Activated CD8-positive, alpha-beta T cell treated with anti-CD3 and anti-CD28 coated beads for 36 hours (primary cell): ENCODE measurements at regions not wholly inside any gene's neighbourhood (a gene's known extent, or its start where the extent isn't known, plus 50 kb on each side); places are given as distances from the start of the nearest gene placed in this dataset.

Experiments
- ATAC-seq: fragments of 200-7000 bp; cut with Tn5 transposase; one replicate; pipeline ENCODE4 v1.10.0; 2021; ENCODE audit warnings: mild to moderate bottlenecking, moderate library complexity
- CTCF ChIA-PET: fragments of 350-600 bp; sonication (Branson Sonifier 250); formaldehyde crosslinking; loops from one replicate; lab custom pipeline; 2021; ENCODE audit warnings: antibody characterized with exemption; lab: Charles Lee
- POLR2A ChIA-PET: fragments of 350-600 bp; sonication (Branson Sonifier 250); formaldehyde crosslinking; loops from one replicate; lab custom pipeline; 2021; ENCODE audit warnings: antibody characterized with exemption; lab: Charles Lee
- DNase-seq: peaks from one replicate; pipeline ENCODE4 v3.0.0-alpha.2; 2020
- H3K27ac Mint-ChIP-seq: one replicate; pipeline ENCODE4 v1.8.0; 2021; ENCODE audit warnings: mild to moderate bottlenecking, mixed read lengths
- H3K27me3 Mint-ChIP-seq: one replicate; pipeline ENCODE4 v1.8.0; 2021; ENCODE audit warnings: mixed read lengths
- H3K36me3 Mint-ChIP-seq: one replicate; pipeline ENCODE4 v1.8.0; 2021; ENCODE audit warnings: low read depth, mixed read lengths
- H3K4me1 Mint-ChIP-seq: one replicate; pipeline ENCODE4 v1.8.0; 2021; ENCODE audit warnings: low read depth, mixed read lengths
- H3K4me3 Mint-ChIP-seq: one replicate; pipeline ENCODE4 v1.8.0; 2021; ENCODE audit warnings: mild to moderate bottlenecking, moderate library complexity, mixed read lengths
- H3K9me3 Mint-ChIP-seq: one replicate; pipeline ENCODE4 v1.8.0; 2021; ENCODE audit warnings: mixed read lengths
- intact Hi-C: fragments of 100-400 bp; cut with micrococcal nuclease; formaldehyde crosslinking; loops from one replicate; pipeline ENCODE4 v1.10.0; 2022
- TF ChIP-seq, protein P1 (sequence below): fragments of 200-600 bp; IDR thresholded peaks from one replicate; pipeline ENCODE4 v1.8.0; 2022; ENCODE audit warnings: antibody characterized with exemption, mild to moderate bottlenecking

DNA sequence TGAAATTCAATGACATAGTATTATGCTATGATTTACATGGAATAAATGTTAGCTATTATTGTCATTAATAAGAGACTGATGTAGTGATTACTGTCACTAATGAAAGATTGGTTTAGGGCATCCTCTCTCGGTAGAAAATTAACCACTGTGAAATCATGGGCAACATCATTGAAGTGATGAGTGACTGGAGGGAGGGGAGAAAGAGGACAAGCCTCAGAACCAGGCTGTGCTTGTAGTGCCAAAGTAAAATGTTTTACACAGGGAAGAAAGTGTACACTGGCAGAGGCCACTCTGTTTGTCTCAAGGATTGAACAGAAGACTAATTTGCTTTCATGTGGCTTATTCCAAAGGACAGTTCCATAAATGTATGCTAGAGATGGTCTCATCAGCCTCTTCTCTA is 456.2 kb upstream of the TCF4 start:
- ChIA-PET CTCF (no interaction called here), POLR2A (no interaction called here)
- Mint-ChIP-seq H3K27me3 (no peaks in the 10 kb centered on the region), H3K27ac (no peak overlapping the region), H3K36me3 (no peaks in the 10 kb centered on the region), H3K9me3 (peaks cover 8% of the 10 kb centered on the region), H3K4me1 (no peaks in the 10 kb centered on the region), H3K4me3 (no peak overlapping the region)
- TF ChIP-seq, protein P1, sequence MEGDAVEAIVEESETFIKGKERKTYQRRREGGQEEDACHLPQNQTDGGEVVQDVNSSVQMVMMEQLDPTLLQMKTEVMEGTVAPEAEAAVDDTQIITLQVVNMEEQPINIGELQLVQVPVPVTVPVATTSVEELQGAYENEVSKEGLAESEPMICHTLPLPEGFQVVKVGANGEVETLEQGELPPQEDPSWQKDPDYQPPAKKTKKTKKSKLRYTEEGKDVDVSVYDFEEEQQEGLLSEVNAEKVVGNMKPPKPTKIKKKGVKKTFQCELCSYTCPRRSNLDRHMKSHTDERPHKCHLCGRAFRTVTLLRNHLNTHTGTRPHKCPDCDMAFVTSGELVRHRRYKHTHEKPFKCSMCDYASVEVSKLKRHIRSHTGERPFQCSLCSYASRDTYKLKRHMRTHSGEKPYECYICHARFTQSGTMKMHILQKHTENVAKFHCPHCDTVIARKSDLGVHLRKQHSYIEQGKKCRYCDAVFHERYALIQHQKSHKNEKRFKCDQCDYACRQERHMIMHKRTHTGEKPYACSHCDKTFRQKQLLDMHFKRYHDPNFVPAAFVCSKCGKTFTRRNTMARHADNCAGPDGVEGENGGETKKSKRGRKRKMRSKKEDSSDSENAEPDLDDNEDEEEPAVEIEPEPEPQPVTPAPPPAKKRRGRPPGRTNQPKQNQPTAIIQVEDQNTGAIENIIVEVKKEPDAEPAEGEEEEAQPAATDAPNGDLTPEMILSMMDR: no peak
- no peak for DNase-seq
- ATAC-seq: no peak
- intact Hi-C loops: no loop called here

DNA sequence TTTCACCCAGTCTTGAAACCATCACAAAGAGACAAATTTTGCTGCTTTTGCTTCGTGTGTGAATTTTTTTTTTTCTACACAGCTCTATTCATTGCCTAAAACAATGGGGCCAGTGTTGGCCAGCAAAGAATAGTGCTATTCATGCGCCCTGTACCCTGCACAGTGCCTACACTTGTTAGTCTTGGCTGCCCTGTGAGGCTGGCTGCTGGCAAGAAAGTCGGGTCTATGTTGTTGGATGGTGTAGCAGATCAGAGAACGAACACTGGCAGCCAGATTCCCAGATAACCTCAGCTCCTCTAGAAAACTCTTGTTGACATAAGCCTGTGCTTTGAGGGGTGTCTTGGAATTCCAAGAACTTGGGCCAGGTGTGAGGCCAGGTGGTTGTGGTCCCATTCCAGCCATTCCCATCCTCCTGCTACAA is 455.7 kb upstream of the TCF4 start:
- H3K27me3 Mint-ChIP-seq: no peaks in the 10 kb centered on the region
- H3K4me1 Mint-ChIP-seq: no peaks in the 10 kb centered on the region
- POLR2A ChIA-PET: no interaction called here
- intact Hi-C loops: no loop called here
- DNase-seq (no peak), ATAC-seq (no peak)
- no peak overlapping the region for H3K27ac Mint-ChIP-seq
- H3K9me3 Mint-ChIP-seq: peaks cover 6% of the 10 kb centered on the region
- H3K4me3 Mint-ChIP-seq: no peak overlapping the region
- CTCF ChIA-PET: no interaction called here
- no peaks in the 10 kb centered on the region for H3K36me3 Mint-ChIP-seq
- TF ChIP-seq, protein P1: no peak

DNA sequence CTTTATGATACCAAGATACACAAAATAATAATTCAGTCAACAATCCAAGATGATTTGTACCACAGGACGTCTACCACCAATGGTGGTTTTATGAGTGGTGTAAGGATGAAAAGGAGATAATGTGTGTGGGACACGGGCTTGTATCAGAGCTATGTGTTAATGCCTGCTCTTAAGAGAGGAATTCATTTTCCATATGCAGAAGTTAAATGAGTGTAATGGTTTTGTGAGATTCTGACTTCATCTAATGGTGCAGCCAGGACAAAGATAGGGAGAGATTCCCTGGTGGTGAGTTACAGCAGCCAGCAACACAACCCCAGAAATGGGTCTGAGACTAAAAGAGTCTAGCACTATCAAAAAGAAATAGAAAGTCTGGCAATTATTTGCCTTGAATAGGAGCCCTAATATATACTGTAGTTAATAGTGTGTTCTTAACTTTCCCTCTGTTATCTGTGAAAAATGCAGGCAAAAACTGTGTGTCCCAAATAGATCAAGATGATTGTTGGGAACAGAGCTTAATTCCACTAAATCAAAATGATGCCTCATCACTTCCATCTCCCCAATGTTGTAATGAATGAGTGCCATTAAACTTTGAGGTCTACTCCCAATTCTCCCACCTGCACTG is 455.0 kb upstream of the TCF4 start:
- Mint-ChIP-seq H3K4me1 (no peaks in the 10 kb centered on the region), H3K27me3 (no peaks in the 10 kb centered on the region), H3K27ac (no peak overlapping the region), H3K4me3 (no peak overlapping the region), H3K36me3 (no peaks in the 10 kb centered on the region), H3K9me3 (peaks cover 2% of the 10 kb centered on the region)
- POLR2A ChIA-PET: no interaction called here
- intact Hi-C loops: no loop called here
- TF ChIP-seq, protein P1: no peak
- ATAC-seq (no peak), DNase-seq (no peak)
- CTCF ChIA-PET: no interaction called here

DNA sequence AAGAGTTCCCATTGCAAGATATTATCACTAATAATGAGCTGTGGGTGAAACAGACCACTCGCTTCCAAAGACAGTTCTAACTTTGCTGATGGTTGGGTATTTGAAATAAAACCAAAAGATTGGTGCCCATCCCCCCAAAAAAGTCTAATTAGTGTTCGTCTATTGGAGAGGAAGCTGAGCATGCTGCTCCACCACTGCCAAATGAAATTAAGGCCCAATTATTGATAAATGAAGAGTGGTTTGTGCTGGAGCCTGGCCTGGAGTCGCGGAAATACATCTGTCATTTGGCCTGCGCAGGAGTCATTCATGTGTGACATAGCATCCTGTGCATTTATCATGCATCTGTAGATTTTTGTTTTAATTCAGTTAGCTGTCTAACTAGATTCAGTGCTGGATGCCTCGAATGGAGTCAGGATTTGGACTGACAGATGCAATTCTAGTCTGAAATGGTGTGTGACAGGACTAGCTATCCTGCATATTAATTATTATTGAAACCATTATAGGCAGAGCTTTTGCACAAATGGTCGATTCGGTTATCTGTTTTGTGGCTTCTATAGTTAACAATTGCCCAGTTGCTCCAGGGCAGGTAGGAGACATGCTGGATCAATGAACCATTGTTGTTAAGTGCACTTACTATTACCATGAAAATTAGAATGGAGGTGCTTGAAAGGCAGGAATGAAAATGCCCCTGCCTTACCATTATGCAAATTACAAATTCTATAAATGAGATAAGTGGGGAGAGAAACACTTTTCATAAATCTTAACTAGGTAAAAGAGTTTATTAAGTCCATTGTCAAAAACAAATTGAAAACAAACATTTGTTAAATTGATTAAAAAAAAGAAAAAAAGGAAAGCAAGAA is 450.4 kb upstream of the TCF4 start:
- no peaks in the 10 kb centered on the region for H3K9me3 Mint-ChIP-seq
- DNase-seq (no peak), ATAC-seq (no peak)
- ChIA-PET CTCF (no interaction called here), POLR2A (no interaction called here)
- H3K27me3 Mint-ChIP-seq: no peaks in the 10 kb centered on the region
- no peaks in the 10 kb centered on the region for H3K4me1 Mint-ChIP-seq
- intact Hi-C loops: no loop called here
- H3K36me3 Mint-ChIP-seq: no peaks in the 10 kb centered on the region
- TF ChIP-seq, protein P1: no peak
- H3K27ac Mint-ChIP-seq: no peak overlapping the region
- H3K4me3 Mint-ChIP-seq: no peak overlapping the region

DNA sequence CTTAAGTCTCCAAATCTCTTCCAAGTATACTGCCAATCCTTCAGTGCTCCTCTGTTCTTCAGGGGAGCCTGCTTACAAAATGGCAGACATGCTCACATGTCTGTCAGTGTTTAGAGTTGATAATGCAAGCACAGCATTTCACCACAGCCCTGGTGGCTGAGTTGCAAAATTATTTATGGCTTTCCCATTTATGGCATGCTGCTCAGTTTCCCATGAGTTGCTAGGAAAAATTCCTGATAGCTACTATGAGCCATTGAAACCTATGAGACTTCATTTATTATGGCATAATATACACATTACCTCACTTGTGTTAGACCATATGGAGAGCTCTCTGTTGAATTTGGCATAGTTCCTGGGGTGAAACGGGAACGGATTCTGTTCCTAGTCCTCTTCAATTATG is 448.7 kb upstream of the TCF4 start:
- TF ChIP-seq, protein P1: no peak
- Mint-ChIP-seq H3K4me1 (no peaks in the 10 kb centered on the region), H3K4me3 (no peak overlapping the region), H3K36me3 (no peaks in the 10 kb centered on the region), H3K27me3 (no peaks in the 10 kb centered on the region), H3K27ac (no peak overlapping the region), H3K9me3 (no peaks in the 10 kb centered on the region)
- intact Hi-C loops: no loop called here
- ChIA-PET CTCF (no interaction called here), POLR2A (no interaction called here)
- no peak for DNase-seq
- no peak for ATAC-seq
